Neural cell (in vitro differentiated cells): ENCODE measurements at regions not wholly inside any gene's neighbourhood (a gene's known extent, or its start where the extent isn't known, plus 50 kb on each side); places are given as distances from the start of the nearest gene placed in this dataset.
"Not testable (repeated sequence)": the region's sequence is repeated elsewhere in the genome, so short reads cannot be mapped to it uniquely, and the experiment has no call there.

ENCODE experiments used
- CTCF ChIP-seq: fragments of 450-650 bp; IDR thresholded peaks from 2 replicates; pipeline ENCODE4 v1.5.1; 2014; ENCODE audit warnings: antibody characterized with exemption, mild to moderate bottlenecking, moderate library complexity; ENCODE audit not compliant: poor library complexity, severe bottlenecking
- EP300 ChIP-seq: fragments of 450-650 bp; conservative IDR thresholded peaks from 2 replicates; pipeline ENCODE4 v1.6.1; 2014; ENCODE audit warnings: antibody characterized with exemption, mild to moderate bottlenecking, moderate library complexity; ENCODE audit not compliant: poor library complexity, severe bottlenecking
- POLR2AphosphoS5 ChIP-seq: IDR thresholded peaks from 2 replicates; pipeline ENCODE4 v1.6.1; 2012
- RAD21 ChIP-seq: fragments of 450-650 bp; conservative IDR thresholded peaks from 2 replicates; pipeline ENCODE4 v1.6.1; 2014; ENCODE audit warnings: antibody characterized with exemption, mild to moderate bottlenecking, moderate library complexity
- TAF1 ChIP-seq: IDR thresholded peaks from 2 replicates; pipeline ENCODE4 v1.6.1; 2012; ENCODE audit warnings: low read depth
- TF ChIP-seq, protein P1 (sequence below): IDR thresholded peaks from 2 replicates; pipeline ENCODE4 v1.6.1; 2012; ENCODE audit warnings: borderline replicate concordance

DNA sequence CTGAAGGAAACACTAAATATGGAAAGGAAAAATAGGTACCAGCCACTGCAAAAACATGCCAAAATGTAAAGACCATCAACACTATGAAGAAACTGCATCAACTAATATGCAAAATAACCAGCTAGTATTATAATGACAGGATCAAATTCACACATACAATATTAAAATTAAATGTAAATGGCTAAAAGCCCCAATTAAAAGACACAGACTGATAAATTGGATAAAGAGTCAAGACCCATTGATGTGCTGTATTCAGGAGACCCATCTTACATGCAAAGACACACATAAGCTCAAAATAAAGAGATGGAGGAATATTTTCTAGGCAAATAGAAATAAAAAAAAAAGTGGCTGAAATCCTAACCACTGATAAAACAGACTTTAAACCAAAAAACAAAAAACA is 427.5 kb upstream of the ADGRB3 start:
- TF ChIP-seq, protein P1, sequence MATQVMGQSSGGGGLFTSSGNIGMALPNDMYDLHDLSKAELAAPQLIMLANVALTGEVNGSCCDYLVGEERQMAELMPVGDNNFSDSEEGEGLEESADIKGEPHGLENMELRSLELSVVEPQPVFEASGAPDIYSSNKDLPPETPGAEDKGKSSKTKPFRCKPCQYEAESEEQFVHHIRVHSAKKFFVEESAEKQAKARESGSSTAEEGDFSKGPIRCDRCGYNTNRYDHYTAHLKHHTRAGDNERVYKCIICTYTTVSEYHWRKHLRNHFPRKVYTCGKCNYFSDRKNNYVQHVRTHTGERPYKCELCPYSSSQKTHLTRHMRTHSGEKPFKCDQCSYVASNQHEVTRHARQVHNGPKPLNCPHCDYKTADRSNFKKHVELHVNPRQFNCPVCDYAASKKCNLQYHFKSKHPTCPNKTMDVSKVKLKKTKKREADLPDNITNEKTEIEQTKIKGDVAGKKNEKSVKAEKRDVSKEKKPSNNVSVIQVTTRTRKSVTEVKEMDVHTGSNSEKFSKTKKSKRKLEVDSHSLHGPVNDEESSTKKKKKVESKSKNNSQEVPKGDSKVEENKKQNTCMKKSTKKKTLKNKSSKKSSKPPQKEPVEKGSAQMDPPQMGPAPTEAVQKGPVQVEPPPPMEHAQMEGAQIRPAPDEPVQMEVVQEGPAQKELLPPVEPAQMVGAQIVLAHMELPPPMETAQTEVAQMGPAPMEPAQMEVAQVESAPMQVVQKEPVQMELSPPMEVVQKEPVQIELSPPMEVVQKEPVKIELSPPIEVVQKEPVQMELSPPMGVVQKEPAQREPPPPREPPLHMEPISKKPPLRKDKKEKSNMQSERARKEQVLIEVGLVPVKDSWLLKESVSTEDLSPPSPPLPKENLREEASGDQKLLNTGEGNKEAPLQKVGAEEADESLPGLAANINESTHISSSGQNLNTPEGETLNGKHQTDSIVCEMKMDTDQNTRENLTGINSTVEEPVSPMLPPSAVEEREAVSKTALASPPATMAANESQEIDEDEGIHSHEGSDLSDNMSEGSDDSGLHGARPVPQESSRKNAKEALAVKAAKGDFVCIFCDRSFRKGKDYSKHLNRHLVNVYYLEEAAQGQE, result not testable (repeated sequence)
- TF ChIP-seq CTCF, RAD21, POLR2AphosphoS5, EP300, TAF1: not testable (repeated sequence)
